ENCODE measurements at regions not wholly inside any gene's neighbourhood (a gene's known extent, or its start where the extent isn't known, plus 50 kb on each side); places are given as distances from the start of the nearest gene placed in this dataset.

- Histone ChIP-seq H3K27ac (ENCODE audit: low read depth in 1 of 2, low read length in 1 of 2) (no peak overlapping the region), H3K9me3 (ENCODE audit: control insufficient read depth in 4 of 4, insufficient read depth in 3 of 4, low read length in 3 of 4) (peaks cover 0 to 9% (median 4%) of the 10 kb centered on the region in 4 donors), H3K36me3 (ENCODE audit: control insufficient read depth in 4 of 4, insufficient read depth in 4 of 4, low read length in 4 of 4) (no peaks in the 10 kb centered on the region), H3K4me3 (no peak overlapping the region), H3K4me1 (ENCODE audit: control insufficient read depth in 5 of 5, insufficient read depth in 5 of 5, low read length in 5 of 5) (peaks cover 0 to 31% (median 10%) of the 10 kb centered on the region in 5 donors), H3K27me3 (ENCODE audit: control insufficient read depth in 3 of 3, insufficient read depth in 3 of 3, low read length in 2 of 3) (no peaks in the 10 kb centered on the region), H3K9ac (ENCODE audit: insufficient read depth in 1 of 2, low read length in 2 of 2) (no peak overlapping the region)
- whole genome bisulfite sequencing, 2 donors: 68 to 84% methylated on average over 3 of the region's 3 CpGs
- DNase-seq: peak in 1 of 3 donors; percentile 51
- no peak for TF ChIP-seq CTCF (IDR thresholded peaks at IDR 0.05; ENCODE audit: control extremely low read depth, extremely low read depth)
- no peak for ATAC-seq (ENCODE audit: insufficient read depth, low FRiP score)
Observed at GRCh38 chr6:156617941-156618340, 159.2 kb upstream of the ARID1B start.

- DNase-seq: peak; percentile 58 to 76 (median 73)
- 24% methylated on average over 10 of the region's 10 CpGs for WGBS, 2 donors
- Histone ChIP-seq H3K9ac (ENCODE audit: insufficient read depth in 1 of 2, low read length in 2 of 2) (no peak overlapping the region), H3K27ac (ENCODE audit: low read depth in 1 of 2, low read length in 1 of 2) (no peak overlapping the region), H3K4me1 (ENCODE audit: control insufficient read depth in 5 of 5, insufficient read depth in 5 of 5, low read length in 5 of 5) (peaks cover 0 to 31% (median 10%) of the 10 kb centered on the region in 5 donors), H3K27me3 (ENCODE audit: control insufficient read depth in 3 of 3, insufficient read depth in 3 of 3, low read length in 2 of 3) (no peaks in the 10 kb centered on the region), H3K9me3 (ENCODE audit: control insufficient read depth in 4 of 4, insufficient read depth in 3 of 4, low read length in 3 of 4) (peaks cover 0 to 10% (median 5%) of the 10 kb centered on the region in 4 donors), H3K4me3 (no peak overlapping the region), H3K36me3 (ENCODE audit: control insufficient read depth in 4 of 4, insufficient read depth in 4 of 4, low read length in 4 of 4) (no peaks in the 10 kb centered on the region)
- TF ChIP-seq CTCF (IDR thresholded peaks at IDR 0.05; ENCODE audit: control extremely low read depth, extremely low read depth): no peak
- ATAC-seq (ENCODE audit: insufficient read depth, low FRiP score): peak; percentile 68
Observed at GRCh38 chr6:156617376-156617775, 159.8 kb upstream of the ARID1B start.

- Histone ChIP-seq H3K4me3 (no peak overlapping the region), H3K36me3 (ENCODE audit: control insufficient read depth in 4 of 4, insufficient read depth in 4 of 4, low read length in 4 of 4) (no peaks in the 10 kb centered on the region), H3K9me3 (ENCODE audit: control insufficient read depth in 4 of 4, insufficient read depth in 3 of 4, low read length in 3 of 4) (peaks cover 0 to 11% (median 8%) of the 10 kb centered on the region in 4 donors), H3K27ac (ENCODE audit: low read depth in 1 of 2, low read length in 1 of 2) (no peak overlapping the region), H3K9ac (ENCODE audit: insufficient read depth in 1 of 2, low read length in 2 of 2) (no peak overlapping the region), H3K4me1 (ENCODE audit: control insufficient read depth in 5 of 5, insufficient read depth in 5 of 5, low read length in 5 of 5) (peaks cover 0 to 31% (median 10%) of the 10 kb centered on the region in 5 donors), H3K27me3 (ENCODE audit: control insufficient read depth in 3 of 3, insufficient read depth in 3 of 3, low read length in 2 of 3) (no peaks in the 10 kb centered on the region)
- ATAC-seq (ENCODE audit: insufficient read depth, low FRiP score): no peak
- no peak for TF ChIP-seq CTCF (IDR thresholded peaks at IDR 0.05; ENCODE audit: control extremely low read depth, extremely low read depth)
- 96 to 100% methylated on average over 1 of the region's 1 CpG for WGBS, 2 donors
- no peak for DNase-seq
Observed at GRCh38 chr6:156616495-156616894, 160.7 kb upstream of the ARID1B start.

GRCh38 chr6:156613996-156614395, 163.2 kb upstream of the ARID1B start:
- H3K36me3 ChIP-seq (ENCODE audit: control insufficient read depth in 4 of 4, insufficient read depth in 4 of 4, low read length in 4 of 4): no peaks in the 10 kb centered on the region
- DNase-seq: no peak
- no peak for TF ChIP-seq CTCF (IDR thresholded peaks at IDR 0.05; ENCODE audit: control extremely low read depth, extremely low read depth)
- H3K9me3 ChIP-seq (ENCODE audit: control insufficient read depth in 4 of 4, insufficient read depth in 3 of 4, low read length in 3 of 4): peaks cover 0 to 16% (median 8%) of the 10 kb centered on the region in 4 donors
- no peak for ATAC-seq (ENCODE audit: insufficient read depth, low FRiP score)
- no peak overlapping the region for H3K4me3 ChIP-seq
- H3K27ac ChIP-seq (ENCODE audit: low read depth in 1 of 2, low read length in 1 of 2): no peak overlapping the region
- H3K9ac ChIP-seq (ENCODE audit: insufficient read depth in 1 of 2, low read length in 2 of 2): no peak overlapping the region
- WGBS, 2 donors: 80 to 100% methylated on average over 1 of the region's 1 CpG
- peaks cover 0 to 22% (median 10%) of the 10 kb centered on the region in 5 donors for H3K4me1 ChIP-seq (ENCODE audit: control insufficient read depth in 5 of 5, insufficient read depth in 5 of 5, low read length in 5 of 5)
- H3K27me3 ChIP-seq (ENCODE audit: control insufficient read depth in 3 of 3, insufficient read depth in 3 of 3, low read length in 2 of 3): no peaks in the 10 kb centered on the region
